A549 (cell line): ENCODE measurements at regions not wholly inside any gene's neighbourhood (a gene's known extent, or its start where the extent isn't known, plus 50 kb on each side); places are given as distances from the start of the nearest gene placed in this dataset.

Source experiments
- CEBPB ChIP-seq, 2 experiments: fragments of >200 bp in 1 of 2; sonication (Bioruptor Twin) in 1 of 2; formaldehyde crosslinking in 1 of 2; IDR thresholded peaks; 2 replicates each; pipeline ENCODE4 v1.6.1; 2012 to 2016
- RAD21 ChIP-seq, 2 experiments: fragments of >200 bp in 1 of 2; sonication (Bioruptor Twin) in 1 of 2; formaldehyde crosslinking in 1 of 2; IDR thresholded peaks in 1 of 2; conservative IDR thresholded peaks in 1 of 2; 2 replicates in 1 of 2; 3 replicates in 1 of 2; pipeline ENCODE4 v1.6.1; 2012 to 2018; ENCODE audit warnings: inconsistent platforms in 1 of 2
- RNF2 ChIP-seq: fragments of 200-600 bp; sonication (generic); IDR thresholded peaks from 2 replicates; pipeline ENCODE4 v1.6.1; 2016; ENCODE audit warnings: low read depth, mild to moderate bottlenecking, antibody characterized with exemption, moderate library complexity, borderline replicate concordance
- SREBF2 ChIP-seq: fragments of 450-650 bp; IDR thresholded peaks from 2 replicates; pipeline ENCODE4 v1.6.1; 2014; ENCODE audit warnings: mild to moderate bottlenecking, moderate library complexity
- TF ChIP-seq, protein P1 (sequence below): fragments of >200 bp; sonication (Bioruptor Twin); formaldehyde crosslinking; IDR thresholded peaks from 3 replicates; pipeline ENCODE4 v1.5.1; 2016
- TF ChIP-seq, protein P2 (sequence below): fragments of 450-650 bp; IDR thresholded peaks from 2 replicates; pipeline ENCODE4 v1.6.1; 2014; ENCODE audit warnings: antibody characterized with exemption
- TF ChIP-seq, protein P3 (sequence below): IDR thresholded peaks from 2 replicates; pipeline ENCODE4 v1.6.1; 2012; ENCODE audit warnings: low read depth, borderline replicate concordance

DNA sequence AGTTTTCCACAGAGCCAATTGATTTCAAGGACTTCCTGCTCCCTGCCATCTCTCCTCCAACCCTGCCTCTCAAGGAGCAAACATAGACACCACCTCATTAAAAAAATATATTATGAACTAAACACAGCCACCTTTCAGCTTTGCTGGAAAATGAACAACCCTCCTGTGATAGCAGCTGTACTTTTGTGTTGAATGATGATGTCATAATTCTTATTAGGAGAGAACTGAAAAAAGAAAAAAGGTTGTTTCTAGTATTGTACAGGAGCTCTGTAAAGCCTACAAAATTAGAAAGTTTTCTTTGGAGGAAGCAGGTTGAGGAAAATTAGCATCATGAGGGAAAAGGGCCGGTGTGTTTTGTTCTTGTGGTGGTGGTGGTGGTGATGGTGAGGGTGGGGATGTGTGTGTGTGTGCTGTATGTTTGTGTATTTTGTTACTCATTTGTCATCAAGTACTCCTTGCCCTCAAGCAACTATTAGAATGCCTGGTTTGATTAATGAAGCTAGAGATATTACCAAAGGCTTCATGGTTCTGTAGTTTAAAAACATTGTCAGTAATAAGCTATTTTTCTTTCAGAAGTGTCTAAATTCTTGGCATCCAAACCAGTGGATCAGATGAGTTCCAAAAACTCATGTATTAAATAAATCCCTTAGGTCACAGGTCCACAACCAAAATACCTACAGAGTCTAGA, 405.9 kb downstream of the TLE4 start:
- TF ChIP-seq, protein P1, sequence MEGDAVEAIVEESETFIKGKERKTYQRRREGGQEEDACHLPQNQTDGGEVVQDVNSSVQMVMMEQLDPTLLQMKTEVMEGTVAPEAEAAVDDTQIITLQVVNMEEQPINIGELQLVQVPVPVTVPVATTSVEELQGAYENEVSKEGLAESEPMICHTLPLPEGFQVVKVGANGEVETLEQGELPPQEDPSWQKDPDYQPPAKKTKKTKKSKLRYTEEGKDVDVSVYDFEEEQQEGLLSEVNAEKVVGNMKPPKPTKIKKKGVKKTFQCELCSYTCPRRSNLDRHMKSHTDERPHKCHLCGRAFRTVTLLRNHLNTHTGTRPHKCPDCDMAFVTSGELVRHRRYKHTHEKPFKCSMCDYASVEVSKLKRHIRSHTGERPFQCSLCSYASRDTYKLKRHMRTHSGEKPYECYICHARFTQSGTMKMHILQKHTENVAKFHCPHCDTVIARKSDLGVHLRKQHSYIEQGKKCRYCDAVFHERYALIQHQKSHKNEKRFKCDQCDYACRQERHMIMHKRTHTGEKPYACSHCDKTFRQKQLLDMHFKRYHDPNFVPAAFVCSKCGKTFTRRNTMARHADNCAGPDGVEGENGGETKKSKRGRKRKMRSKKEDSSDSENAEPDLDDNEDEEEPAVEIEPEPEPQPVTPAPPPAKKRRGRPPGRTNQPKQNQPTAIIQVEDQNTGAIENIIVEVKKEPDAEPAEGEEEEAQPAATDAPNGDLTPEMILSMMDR = no peak
- TF ChIP-seq RAD21 (conservative IDR thresholded peaks at IDR 0.05 in 1 of 2, IDR thresholded peaks at IDR 0.05 in 1 of 2) (no peak), CEBPB (IDR thresholded peaks at IDR 0.05) (no peak), RNF2 (no peak), SREBF2 (no peak)
- TF ChIP-seq, protein P2, sequence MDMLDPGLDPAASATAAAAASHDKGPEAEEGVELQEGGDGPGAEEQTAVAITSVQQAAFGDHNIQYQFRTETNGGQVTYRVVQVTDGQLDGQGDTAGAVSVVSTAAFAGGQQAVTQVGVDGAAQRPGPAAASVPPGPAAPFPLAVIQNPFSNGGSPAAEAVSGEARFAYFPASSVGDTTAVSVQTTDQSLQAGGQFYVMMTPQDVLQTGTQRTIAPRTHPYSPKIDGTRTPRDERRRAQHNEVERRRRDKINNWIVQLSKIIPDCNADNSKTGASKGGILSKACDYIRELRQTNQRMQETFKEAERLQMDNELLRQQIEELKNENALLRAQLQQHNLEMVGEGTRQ = no peak
- TF ChIP-seq, protein P3, sequence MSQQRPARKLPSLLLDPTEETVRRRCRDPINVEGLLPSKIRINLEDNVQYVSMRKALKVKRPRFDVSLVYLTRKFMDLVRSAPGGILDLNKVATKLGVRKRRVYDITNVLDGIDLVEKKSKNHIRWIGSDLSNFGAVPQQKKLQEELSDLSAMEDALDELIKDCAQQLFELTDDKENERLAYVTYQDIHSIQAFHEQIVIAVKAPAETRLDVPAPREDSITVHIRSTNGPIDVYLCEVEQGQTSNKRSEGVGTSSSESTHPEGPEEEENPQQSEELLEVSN = no peak
